H9 (cell line): ENCODE measurements at regions not wholly inside any gene's neighbourhood (a gene's known extent, or its start where the extent isn't known, plus 50 kb on each side); places are given as distances from the start of the nearest gene placed in this dataset.

ENCODE experiments used
- DNase-seq: peaks from one replicate; pipeline ENCODE4 v3.0.0-alpha.2; 2017
- H2AFZ ChIP-seq: one replicate; pipeline ENCODE4 v1.6.1; 2013; ENCODE audit warnings: mild to moderate bottlenecking, low read length, control low read depth, moderate library complexity
- H2AK5ac ChIP-seq: 2 replicates; pipeline ENCODE4 v1.6.1; 2013; ENCODE audit warnings: low read length, control low read depth, mixed read lengths; ENCODE audit not compliant: insufficient read length
- H2BK120ac ChIP-seq: one replicate; pipeline ENCODE4 v1.6.1; 2013; ENCODE audit warnings: low read depth, mild to moderate bottlenecking, low read length, control low read depth, inconsistent platforms; ENCODE audit not compliant: poor library complexity, severe bottlenecking
- H2BK12ac ChIP-seq: 2 replicates; pipeline ENCODE4 v1.6.1; 2013; ENCODE audit warnings: low read length, control low read depth, mixed read lengths, low read depth; ENCODE audit not compliant: insufficient read length
- H2BK15ac ChIP-seq: 2 replicates; pipeline ENCODE4 v1.6.1; 2013; ENCODE audit warnings: low read depth, low read length, control low read depth
- H2BK20ac ChIP-seq: one replicate; pipeline ENCODE4 v1.6.1; 2013; ENCODE audit warnings: low read depth, mild to moderate bottlenecking, low read length, control low read depth, inconsistent platforms; ENCODE audit not compliant: poor library complexity, severe bottlenecking
- H2BK5ac ChIP-seq: 2 replicates; pipeline ENCODE4 v1.6.1; 2013; ENCODE audit warnings: low read length, control low read depth, mixed read lengths; ENCODE audit not compliant: insufficient read length
- H3K14ac ChIP-seq: 2 replicates; pipeline ENCODE4 v1.6.1; 2013; ENCODE audit warnings: low read length, control low read depth; ENCODE audit not compliant: insufficient read depth
- H3K18ac ChIP-seq: 2 replicates; pipeline ENCODE4 v1.6.1; 2013; ENCODE audit warnings: low read depth, mild to moderate bottlenecking, mixed read lengths, low read length, control low read depth; ENCODE audit not compliant: insufficient read length
- H3K23ac ChIP-seq: 2 replicates; pipeline ENCODE4 v1.6.1; 2013; ENCODE audit warnings: low read length, control low read depth, mixed read lengths, low read depth; ENCODE audit not compliant: insufficient read length
- H3K23me2 ChIP-seq: 2 replicates; pipeline ENCODE4 v1.6.1; 2013; ENCODE audit warnings: low read depth, mild to moderate bottlenecking, mixed read lengths, low read length, control low read depth; ENCODE audit not compliant: insufficient read length, poor library complexity, severe bottlenecking
- H3K27ac ChIP-seq: 2 replicates; pipeline ENCODE4 v1.5.1; 2013; ENCODE audit warnings: low read length, control low read depth, mixed read lengths, low read depth; ENCODE audit not compliant: insufficient read length
- H3K27me3 ChIP-seq: 2 replicates; pipeline ENCODE4 v1.6.1; 2013; ENCODE audit warnings: low read length, control low read depth, inconsistent platforms; ENCODE audit not compliant: insufficient read depth
- H3K4ac ChIP-seq: 2 replicates; pipeline ENCODE4 v1.6.1; 2013; ENCODE audit warnings: low read depth, mild to moderate bottlenecking, control low read depth, inconsistent platforms, low read length, moderate library complexity
- H3K4me1 ChIP-seq: 2 replicates; pipeline ENCODE4 v1.6.1; 2013; ENCODE audit warnings: low read length, control low read depth, inconsistent platforms; ENCODE audit not compliant: insufficient read depth
- H3K4me2 ChIP-seq: 2 replicates; pipeline ENCODE4 v1.6.1; 2013; ENCODE audit warnings: low read length, control low read depth, mixed read lengths; ENCODE audit not compliant: insufficient read length, insufficient read depth
- H3K56ac ChIP-seq: 2 replicates; pipeline ENCODE4 v1.6.1; 2013; ENCODE audit warnings: low read depth, mild to moderate bottlenecking, mixed read lengths, low read length, control low read depth; ENCODE audit not compliant: insufficient read length
- H3K79me1 ChIP-seq: 2 replicates; pipeline ENCODE4 v1.6.1; 2013; ENCODE audit warnings: low read depth, mild to moderate bottlenecking, moderate library complexity, low read length, control low read depth, inconsistent platforms; ENCODE audit not compliant: insufficient read depth, poor library complexity, severe bottlenecking
- H3K79me2 ChIP-seq: 2 replicates; pipeline ENCODE4 v1.6.1; 2013; ENCODE audit warnings: low read length, control low read depth, inconsistent platforms; ENCODE audit not compliant: insufficient read depth
- H3K9ac ChIP-seq: 2 replicates; pipeline ENCODE4 v1.6.1; 2013; ENCODE audit warnings: low read length, control low read depth, mixed read lengths; ENCODE audit not compliant: insufficient read length; ENCODE audit errors: extremely low read depth
- H3K9me3 ChIP-seq: one replicate; pipeline ENCODE4 v1.6.1; 2013; ENCODE audit warnings: low read depth, low read length, inconsistent platforms; ENCODE audit not compliant: control insufficient read depth
- H3T11ph ChIP-seq: one replicate; pipeline ENCODE4 v1.6.1; 2013; ENCODE audit warnings: mild to moderate bottlenecking, low read length, control low read depth, inconsistent platforms
- H4K20me1 ChIP-seq: one replicate; pipeline ENCODE4 v1.6.1; 2013; ENCODE audit not compliant: control insufficient read depth, insufficient read length, insufficient read depth
- H4K5ac ChIP-seq: 2 replicates; pipeline ENCODE4 v1.6.1; 2013; ENCODE audit warnings: low read depth, mild to moderate bottlenecking, mixed read lengths, low read length, control low read depth; ENCODE audit not compliant: insufficient read length
- H4K8ac ChIP-seq: replicated peaks from 2 replicates; pipeline ENCODE4 v1.6.1; 2013; ENCODE audit warnings: low read length, control low read depth, mixed read lengths, low read depth; ENCODE audit not compliant: insufficient read length
- H4K91ac ChIP-seq: 2 replicates; pipeline ENCODE4 v1.6.1; 2013; ENCODE audit warnings: low read depth, mild to moderate bottlenecking, moderate library complexity, mixed read lengths, low read length, control low read depth; ENCODE audit not compliant: insufficient read length
- H3K27ac Mint-ChIP-seq, 3 experiments: 2 replicates in 2 of 3; 3 replicates in 1 of 3; pipeline ENCODE4 v1.8.0; 2020 to 2021; ENCODE audit warnings: mixed read lengths in 3 of 3, mild to moderate bottlenecking in 1 of 3, moderate library complexity in 1 of 3
- H3K27me3 Mint-ChIP-seq: 2 replicates; pipeline ENCODE4 v1.8.0; 2021; ENCODE audit warnings: low read depth, mild to moderate bottlenecking, moderate library complexity, mixed read lengths
- H3K36me3 Mint-ChIP-seq, 3 experiments: 2 replicates in 2 of 3; 3 replicates in 1 of 3; pipeline ENCODE4 v1.8.0; 2020 to 2021; ENCODE audit warnings: low read depth in 3 of 3, mixed read lengths in 3 of 3; ENCODE audit not compliant: insufficient read depth in 1 of 3
- H3K4me1 Mint-ChIP-seq, 2 experiments: 2 replicates each; pipeline ENCODE4 v1.8.0; 2020; ENCODE audit warnings: mixed read lengths in 2 of 2
- H3K4me3 Mint-ChIP-seq, 2 experiments: 2 replicates in 1 of 2; 3 replicates in 1 of 2; pipeline ENCODE4 v1.8.0; 2020 to 2021; ENCODE audit warnings: mild to moderate bottlenecking in 2 of 2, mixed read lengths in 2 of 2, moderate library complexity in 1 of 2
- H3K9me3 Mint-ChIP-seq, 2 experiments: 2 replicates in 1 of 2; 3 replicates in 1 of 2; pipeline ENCODE4 v1.8.0; 2020; ENCODE audit warnings: mild to moderate bottlenecking in 2 of 2, mixed read lengths in 2 of 2, moderate library complexity in 1 of 2
- CTCF ChIP-seq: fragments of 200-600 bp; sonication (generic); conservative IDR thresholded peaks from 3 replicates; pipeline ENCODE4 v1.8.0; 2021; ENCODE audit warnings: antibody characterized with exemption, mild to moderate bottlenecking
- WGBS: extraction: QIAGEN DNeasy Blood & Tissue Kit; methylation state at CpG from one replicate; pipeline ENCODE4 v1.1.7; 2013; ENCODE audit warnings: missing lambda C conversion rate, low lambda C conversion rate, mixed read lengths; ENCODE audit not compliant: insufficient read length; ENCODE audit errors: extremely low coverage; 5-methylcytosine and 5-hydroxymethylcytosine counted together

- Mint-ChIP-seq H3K9me3 (no peaks in the 10 kb centered on the region), H3K27ac (no peak overlapping the region), H3K27me3 (no peaks in the 10 kb centered on the region), H3K4me3 (no peak overlapping the region), H3K36me3 (no peaks in the 10 kb centered on the region), H3K4me1 (peaks cover 18 to 23% of the 10 kb centered on the region in 2 experiments)
- no peak overlapping the region for H4K91ac ChIP-seq
- no peak overlapping the region for H3K23ac ChIP-seq
- 0 out of 2 replicates have a peak, but pooled peaks cover 3% of the 10 kb centered on the region for H3K4me1 ChIP-seq
- H3K27me3 ChIP-seq: no peaks in the 10 kb centered on the region
- H2BK120ac ChIP-seq: no peak overlapping the region
- no CpG with 5 or more reads among the region's 3 CpGs for WGBS
- DNase-seq: no peak
- H2AFZ ChIP-seq: no peak overlapping the region
- no peak overlapping the region for H2BK5ac ChIP-seq
- no peak overlapping the region for H2AK5ac ChIP-seq
- TF ChIP-seq CTCF: no peak
- H3K56ac ChIP-seq: no peak overlapping the region
- H3K9ac ChIP-seq: no peak overlapping the region
- no peak overlapping the region for H2BK12ac ChIP-seq
- no peaks in the 10 kb centered on the region; the same call in 1 of the 2 replicates for H3K79me2 ChIP-seq
- H3K18ac ChIP-seq: no peak overlapping the region
- no peak overlapping the region for H3K27ac ChIP-seq
- H3K14ac ChIP-seq: no peak overlapping the region
- H4K20me1 ChIP-seq: no peaks in the 10 kb centered on the region
- H2BK15ac ChIP-seq: no peak overlapping the region
- no peak overlapping the region for H3T11ph ChIP-seq
- H3K4me2 ChIP-seq: no peak overlapping the region
- no peaks in the 10 kb centered on the region for H3K79me1 ChIP-seq
- no peak overlapping the region for H2BK20ac ChIP-seq
- no peak overlapping the region for H4K8ac ChIP-seq
- no peaks in the 10 kb centered on the region for H3K9me3 ChIP-seq
- H3K23me2 ChIP-seq: no peaks in the 10 kb centered on the region
- no peak overlapping the region for H4K5ac ChIP-seq
- H3K4ac ChIP-seq: no peak overlapping the region
These were observed 164.2 kb downstream of the FOXO1 start for GRCh38 chr13:40502236-40502635.
